SW 1271 (cell line): ENCODE measurements at regions not wholly inside any gene's neighbourhood (a gene's known extent, or its start where the extent isn't known, plus 50 kb on each side); places are given as distances from the start of the nearest gene placed in this dataset.
"Not testable (repeated sequence)": the region's sequence is repeated elsewhere in the genome, so short reads cannot be mapped to it uniquely, and the experiment has no call there.

Experiments
- DNase-seq, 2 experiments: peaks; one replicate each; lab custom pipeline; 2025; lab: John Stamatoyannopoulos, UW

GRCh38 chr9:17083258-17083657, 51.6 kb upstream of the CNTLN start:
- no peak for DNase-seq

- DNase-seq: no peak
These were observed 52.3 kb upstream of the CNTLN start for GRCh38 chr9:17082343-17083064.

- DNase-seq: no peak
These were observed 53.0 kb upstream of the CNTLN start for GRCh38 chr9:17081814-17082213.

GRCh38 chr9:17081351-17081750, 53.5 kb upstream of the CNTLN start:
- DNase-seq: no peak

- DNase-seq: no peak
These were observed 58.9 kb upstream of the CNTLN start for GRCh38 chr9:17075758-17076485.

- no peak for DNase-seq
These were observed 59.6 kb upstream of the CNTLN start for GRCh38 chr9:17075146-17075757.

GRCh38 chr9:17072563-17072962, 62.3 kb upstream of the CNTLN start:
- DNase-seq: not testable (repeated sequence)

GRCh38 chr9:17068671-17069070, 66.2 kb upstream of the CNTLN start:
- DNase-seq: no peak

GRCh38 chr9:17065062-17065461, 69.8 kb upstream of the CNTLN start:
- no peak for DNase-seq

GRCh38 chr9:17064558-17064957, 70.3 kb upstream of the CNTLN start:
- DNase-seq: no peak

- peak in 1 of 2 experiments; percentile 4 for DNase-seq
These were observed 71.2 kb upstream of the CNTLN start for GRCh38 chr9:17063535-17064135.

GRCh38 chr9:17062497-17062896, 72.3 kb upstream of the CNTLN start:
- DNase-seq: no peak

- DNase-seq: no peak
These were observed 74.4 kb upstream of the CNTLN start for GRCh38 chr9:17060450-17060849.

GRCh38 chr9:17059465-17059864, 75.4 kb upstream of the CNTLN start:
- DNase-seq: no peak

- no peak for DNase-seq
These were observed 77.1 kb upstream of the CNTLN start for GRCh38 chr9:17057729-17058128.

GRCh38 chr9:17052626-17053025, 82.2 kb upstream of the CNTLN start:
- DNase-seq: no peak

GRCh38 chr9:17045381-17045940, 89.4 kb upstream of the CNTLN start:
- no peak for DNase-seq

- DNase-seq: no peak
These were observed 103.3 kb upstream of the CNTLN start for GRCh38 chr9:17031546-17031945.

- no peak for DNase-seq
These were observed 109.6 kb upstream of the CNTLN start for GRCh38 chr9:17025281-17025680.

- DNase-seq: no peak
These were observed 110.7 kb upstream of the CNTLN start for GRCh38 chr9:17024129-17024528.

- DNase-seq: no peak
These were observed 113.4 kb upstream of the CNTLN start for GRCh38 chr9:17021387-17021970.

GRCh38 chr9:17019398-17019797, 115.4 kb upstream of the CNTLN start:
- DNase-seq: no peak
